GM19099 (cell line): ENCODE measurements at regions not wholly inside any gene's neighbourhood (a gene's known extent, or its start where the extent isn't known, plus 50 kb on each side); places are given as distances from the start of the nearest gene placed in this dataset.

ENCODE experiments used
- POLR2A ChIP-seq: IDR thresholded peaks from 3 replicates; pipeline ENCODE4 v1.6.1; 2011; ENCODE audit warnings: low read depth; ENCODE audit not compliant: insufficient read length; ENCODE audit errors: extremely low read depth

DNA sequence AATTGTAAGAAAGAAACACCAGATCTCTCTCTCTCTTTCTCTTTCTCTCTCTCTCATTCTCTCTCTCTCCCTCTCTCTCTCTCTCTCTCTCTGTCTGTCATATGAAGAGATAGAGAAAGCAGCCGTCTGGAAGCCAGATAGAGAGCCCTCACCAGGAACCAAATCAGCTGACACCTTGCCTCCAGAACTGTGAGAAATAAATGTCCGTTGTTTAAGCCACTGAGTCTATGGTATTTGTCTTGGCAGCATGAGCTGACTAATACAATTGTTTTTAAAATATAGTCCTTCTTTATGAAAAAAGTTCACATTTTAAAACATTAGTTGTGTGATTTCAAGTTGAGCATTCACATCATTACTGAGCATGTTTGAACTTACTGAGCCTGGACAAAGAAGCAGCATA is 275.6 kb downstream of the CETN3 start:
- TF ChIP-seq POLR2A, result no peak

DNA sequence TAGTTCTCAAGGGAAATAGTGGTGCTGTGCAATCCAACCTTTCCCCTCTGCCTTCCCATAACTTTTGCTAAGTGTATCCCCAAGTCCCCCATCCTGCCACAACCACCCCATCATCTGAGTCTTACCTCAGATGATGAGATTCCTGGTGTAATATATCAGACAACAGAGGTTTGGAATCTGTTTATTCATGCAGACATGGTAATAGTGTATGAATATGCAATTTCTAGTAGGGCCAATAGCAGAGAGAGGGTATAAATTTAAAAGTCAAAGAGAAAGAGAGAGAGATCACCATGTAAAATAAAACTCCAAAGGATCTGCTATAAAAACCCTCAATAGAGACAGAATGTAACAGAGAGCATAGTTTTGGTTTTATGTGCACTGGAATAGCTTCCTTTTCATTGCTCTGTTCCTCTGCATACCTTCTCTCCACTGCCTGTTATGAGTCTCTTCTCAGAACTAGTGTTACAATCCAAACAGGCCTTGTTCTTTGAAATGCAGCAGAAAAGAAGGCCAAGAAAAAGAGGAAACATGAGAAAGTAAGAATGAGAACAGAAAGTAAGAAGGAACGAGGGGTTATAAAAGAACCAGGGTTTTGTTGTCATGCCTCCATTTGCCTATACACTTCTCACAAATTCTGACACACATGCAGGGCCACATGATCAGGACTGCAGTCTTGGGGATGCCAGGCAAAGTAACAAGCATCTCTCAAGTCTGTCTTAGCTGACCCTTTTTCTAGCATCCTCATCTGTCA is 278.0 kb downstream of the CETN3 start:
- TF ChIP-seq POLR2A, result no peak

DNA sequence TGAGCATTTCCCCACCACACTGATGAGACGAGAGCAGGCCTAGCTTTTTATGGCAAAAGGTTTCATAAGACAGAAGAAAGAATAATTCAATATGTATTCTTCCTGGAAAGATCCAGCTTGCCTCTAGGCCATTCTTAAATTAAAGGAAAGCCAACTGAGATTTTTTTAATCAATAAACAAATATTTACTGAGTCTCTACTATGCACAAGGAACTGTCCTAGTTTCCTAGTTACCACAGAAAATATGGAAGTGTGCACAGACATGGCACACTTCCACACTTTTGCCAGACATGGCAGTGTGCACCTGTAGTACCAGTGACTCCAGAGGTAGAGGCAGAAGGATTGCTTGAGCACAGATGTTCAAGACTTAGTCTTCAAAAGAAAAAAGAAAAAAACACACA is 281.0 kb downstream of the CETN3 start:
- TF ChIP-seq POLR2A, result no peak

DNA sequence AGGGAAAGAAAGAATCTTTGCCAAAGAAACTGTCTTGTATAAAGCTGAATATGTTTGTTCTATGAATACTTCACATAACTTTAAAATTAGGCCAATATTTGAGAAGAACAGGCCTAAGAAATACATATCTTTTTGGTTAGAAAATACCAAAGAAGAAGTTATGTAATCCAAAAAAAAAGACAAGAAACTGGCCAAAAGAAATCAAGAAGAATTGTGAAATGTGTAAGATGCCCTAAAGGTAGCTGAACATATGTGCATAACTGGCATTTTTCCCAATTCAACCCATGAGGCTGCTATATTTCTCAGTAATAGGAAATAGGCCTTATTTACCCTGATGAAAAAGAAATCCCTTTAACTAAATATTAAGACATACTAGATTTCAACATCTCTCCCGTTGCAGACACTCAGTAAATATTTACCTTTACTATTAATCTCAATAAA is 290.0 kb downstream of the CETN3 start:
- no peak for TF ChIP-seq POLR2A

DNA sequence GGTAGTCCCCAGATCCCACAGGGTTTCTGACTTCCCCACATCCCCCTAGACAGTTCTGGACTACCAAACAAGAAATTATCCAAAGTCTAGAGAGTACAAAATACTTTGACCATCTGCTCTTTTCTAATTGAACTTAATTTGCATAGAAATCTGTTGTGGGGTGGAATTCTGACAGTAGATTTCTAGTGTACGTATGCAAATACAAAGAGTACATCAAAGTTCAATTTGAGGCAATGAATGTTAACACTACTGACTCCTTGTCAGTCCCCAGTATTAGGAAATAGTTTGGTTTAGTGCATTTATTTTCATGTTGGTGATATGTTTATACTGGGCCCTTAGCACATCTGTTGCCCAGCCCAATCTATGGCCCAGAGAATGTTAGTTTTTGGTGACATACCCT is 292.6 kb downstream of the CETN3 start:
- no peak for TF ChIP-seq POLR2A

DNA sequence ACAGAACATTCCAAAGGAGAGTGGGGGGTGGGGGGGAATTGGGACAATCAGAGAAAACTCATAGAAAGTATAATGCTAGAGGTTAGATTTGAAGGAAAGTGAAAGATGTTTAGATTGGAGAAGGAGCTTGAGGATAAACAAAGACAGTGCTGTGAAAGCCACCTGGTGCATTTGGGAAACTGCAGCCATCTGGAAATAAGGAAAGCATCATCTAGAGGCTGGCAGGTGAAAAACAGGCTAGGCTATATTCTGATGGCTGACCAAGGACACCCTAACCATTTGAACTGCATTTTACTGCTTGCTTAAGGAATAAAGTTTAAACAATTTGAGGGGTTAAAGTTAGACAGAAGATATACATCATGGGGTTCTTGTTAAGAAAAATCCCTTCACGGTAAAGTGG is 296.4 kb downstream of the CETN3 start:
- TF ChIP-seq POLR2A, result no peak

DNA sequence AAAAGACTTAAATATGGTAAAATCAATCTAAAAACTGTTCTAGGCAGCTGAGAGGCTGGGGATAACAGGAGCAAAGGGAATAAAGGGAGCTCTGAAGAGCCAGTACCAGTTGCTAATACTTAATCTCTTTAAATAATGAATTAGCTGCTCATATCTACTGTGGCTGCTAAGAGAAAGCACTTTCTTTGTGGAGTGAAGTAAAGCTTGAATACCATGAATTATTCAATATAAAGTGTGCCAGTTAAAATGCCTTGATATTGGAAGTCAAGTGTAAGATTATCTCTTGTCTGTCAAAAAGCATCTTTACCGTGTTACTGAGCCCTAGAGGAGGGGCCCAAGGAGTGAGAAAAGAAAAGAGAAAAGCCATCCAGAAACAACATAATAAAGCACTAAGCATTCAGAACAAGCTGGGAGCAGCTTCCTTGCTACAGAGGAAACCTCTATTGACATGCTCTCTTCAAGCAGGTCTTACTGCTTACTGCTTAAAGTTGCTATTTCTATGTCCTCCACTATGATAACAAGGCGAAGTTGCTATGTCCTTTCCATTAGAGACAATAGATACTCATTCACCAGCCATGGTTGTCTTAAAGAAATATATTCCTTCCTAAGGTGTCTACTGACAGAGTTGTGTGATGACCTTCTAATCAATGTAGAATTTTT is 297.4 kb downstream of the CETN3 start:
- no peak for TF ChIP-seq POLR2A

DNA sequence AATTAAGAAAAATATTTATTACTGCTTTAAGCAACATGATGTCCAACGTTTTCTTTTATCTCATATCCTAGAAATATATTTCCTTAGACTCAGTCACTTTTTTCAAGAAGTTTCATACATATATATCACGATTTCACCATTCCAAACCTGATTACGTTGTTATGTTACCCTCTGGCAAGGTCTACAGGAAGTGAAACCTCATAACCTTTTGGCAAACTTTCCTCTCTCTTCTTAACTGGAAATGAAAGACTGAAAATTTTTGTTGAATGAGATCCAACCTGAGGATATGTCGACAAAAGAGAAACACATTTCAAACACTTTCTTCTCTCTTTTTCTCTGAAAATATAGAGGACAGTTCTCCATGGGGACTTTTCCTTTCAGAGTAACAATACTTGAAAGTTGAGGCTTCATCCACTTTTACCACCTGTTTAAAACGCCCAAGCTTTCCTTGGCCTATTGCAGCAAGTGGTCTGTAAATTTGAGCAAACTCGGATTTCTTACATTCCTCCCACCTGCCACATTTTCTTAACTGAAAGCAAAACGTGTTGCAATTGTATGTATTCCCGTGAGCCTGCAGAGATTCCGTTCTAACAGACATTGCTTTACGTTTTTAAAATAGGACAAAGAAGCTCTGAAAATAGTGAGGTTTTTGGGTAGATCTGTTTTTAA is 298.1 kb downstream of the CETN3 start:
- TF ChIP-seq POLR2A, result no peak

DNA sequence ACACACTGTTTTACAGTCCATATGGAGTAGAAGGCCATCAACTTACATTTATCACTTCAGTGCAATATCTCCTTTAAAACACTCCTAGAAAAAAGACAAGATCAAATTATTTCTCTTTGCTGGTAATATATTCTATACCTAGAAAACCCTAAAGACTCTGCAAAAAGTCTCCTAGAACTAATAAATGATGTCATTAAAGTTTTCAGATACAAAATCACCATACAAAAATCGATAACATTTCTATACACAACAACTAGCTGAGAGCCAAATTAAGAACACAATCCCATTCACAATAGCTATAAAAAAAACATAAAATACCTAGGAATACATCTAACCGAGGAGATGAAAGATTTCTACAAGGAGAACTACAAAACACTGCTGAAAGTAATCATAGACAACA is 300.3 kb downstream of the CETN3 start:
- no peak for TF ChIP-seq POLR2A

DNA sequence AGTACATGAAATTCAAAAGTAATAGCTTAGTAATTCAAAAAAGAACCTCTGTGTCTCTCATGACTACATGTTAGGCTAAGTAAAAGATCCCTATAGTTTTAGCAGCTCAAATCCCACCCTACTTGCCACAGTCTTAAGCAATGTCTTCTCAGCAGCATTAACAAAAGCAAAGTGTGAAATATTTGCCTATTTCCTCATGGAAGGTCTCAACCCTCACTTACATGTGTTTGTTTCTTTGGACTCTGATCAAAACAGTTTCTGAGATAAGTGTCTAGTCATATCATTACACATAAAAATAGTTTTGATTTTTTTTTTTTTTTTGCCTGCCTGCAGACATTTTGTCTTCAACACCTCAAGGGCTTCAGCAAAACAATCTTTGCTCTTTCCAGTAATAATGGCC is 310.5 kb downstream of the CETN3 start:
- no peak for TF ChIP-seq POLR2A

DNA sequence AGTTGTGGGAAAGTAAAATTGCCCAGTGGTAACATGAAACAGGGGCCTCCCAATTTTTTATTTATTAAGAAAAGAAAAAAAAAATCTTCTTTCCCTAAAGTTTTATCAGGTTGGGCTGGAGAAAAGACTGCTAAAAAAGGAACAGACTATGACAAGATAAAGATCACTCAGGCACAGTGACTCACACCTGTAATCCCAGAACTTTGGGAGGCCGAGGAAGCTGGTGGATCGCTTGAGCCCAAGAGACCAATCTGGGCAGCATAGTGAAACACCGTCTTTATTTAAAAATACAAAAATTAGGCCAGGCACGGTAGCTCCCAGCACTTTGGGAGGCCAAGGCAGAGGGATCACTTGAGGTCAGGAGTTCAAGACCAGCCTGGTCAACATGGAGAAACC is 312.5 kb downstream of the CETN3 start:
- TF ChIP-seq POLR2A, result no peak

DNA sequence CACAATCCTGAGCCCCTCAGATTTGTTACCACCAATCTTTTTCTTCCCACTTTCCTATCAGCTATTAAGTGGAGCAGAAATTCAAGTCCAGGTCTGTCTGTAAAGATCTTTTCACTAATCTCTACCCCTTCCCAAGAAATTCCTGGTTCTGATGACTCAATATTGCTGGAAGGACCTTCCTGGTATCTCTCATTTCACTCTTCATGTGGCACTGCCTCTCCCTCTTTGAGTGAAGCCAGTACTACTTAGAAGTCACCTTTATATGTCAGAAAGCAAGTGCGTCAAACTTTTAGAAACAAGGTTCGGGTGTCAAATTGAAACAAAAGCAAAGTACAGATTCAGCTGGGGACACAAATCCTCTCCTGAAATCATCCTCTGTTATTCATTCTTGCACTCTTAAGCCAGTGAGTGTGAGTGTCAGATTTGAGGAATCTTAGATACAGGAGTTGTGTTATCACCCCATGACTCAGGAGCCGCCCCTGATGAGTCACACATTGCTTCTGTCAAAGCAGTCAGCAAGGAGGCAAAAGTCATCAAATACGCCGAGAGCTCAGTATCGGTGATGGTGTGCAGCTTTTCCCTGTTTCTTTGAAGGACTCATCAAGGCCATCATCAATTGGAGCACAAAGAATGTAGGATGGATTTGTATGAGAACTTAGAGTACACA is 313.0 kb downstream of the CETN3 start:
- TF ChIP-seq POLR2A, result no peak

DNA sequence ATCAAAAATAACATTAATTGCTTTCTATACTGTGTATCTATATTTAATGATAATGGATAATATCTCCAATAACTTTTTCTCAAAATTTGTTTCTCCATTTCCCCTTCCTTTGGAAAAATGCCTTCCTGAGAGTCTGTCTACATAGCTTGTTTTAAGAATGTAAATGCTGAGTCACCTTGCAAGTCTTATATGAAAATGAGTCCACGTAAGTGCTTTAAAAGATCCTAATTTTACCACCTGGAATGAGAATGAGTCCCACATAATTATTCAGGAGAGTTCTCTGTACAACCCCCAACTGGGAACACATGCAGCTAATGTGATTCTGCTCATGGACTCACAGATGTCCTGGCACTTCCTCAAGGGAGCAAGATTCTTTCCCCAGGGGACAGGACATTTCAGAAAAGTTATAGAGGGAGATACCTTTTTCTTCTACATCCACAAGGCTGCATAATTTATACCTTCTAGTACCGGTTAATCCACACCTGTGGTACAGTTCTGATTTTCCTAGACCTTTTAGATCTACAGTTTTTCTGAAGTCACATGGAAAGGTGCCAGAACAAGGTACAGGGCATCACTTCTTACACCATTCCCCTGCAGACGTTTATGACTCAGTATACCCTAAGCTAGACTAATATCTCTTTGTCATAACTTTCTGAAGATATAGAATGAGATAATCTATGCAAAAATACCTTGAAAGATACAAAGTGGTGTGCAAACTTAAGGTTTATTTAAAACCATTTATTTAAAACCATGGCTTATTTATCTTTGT is 314.1 kb downstream of the CETN3 start:
- no peak for TF ChIP-seq POLR2A

DNA sequence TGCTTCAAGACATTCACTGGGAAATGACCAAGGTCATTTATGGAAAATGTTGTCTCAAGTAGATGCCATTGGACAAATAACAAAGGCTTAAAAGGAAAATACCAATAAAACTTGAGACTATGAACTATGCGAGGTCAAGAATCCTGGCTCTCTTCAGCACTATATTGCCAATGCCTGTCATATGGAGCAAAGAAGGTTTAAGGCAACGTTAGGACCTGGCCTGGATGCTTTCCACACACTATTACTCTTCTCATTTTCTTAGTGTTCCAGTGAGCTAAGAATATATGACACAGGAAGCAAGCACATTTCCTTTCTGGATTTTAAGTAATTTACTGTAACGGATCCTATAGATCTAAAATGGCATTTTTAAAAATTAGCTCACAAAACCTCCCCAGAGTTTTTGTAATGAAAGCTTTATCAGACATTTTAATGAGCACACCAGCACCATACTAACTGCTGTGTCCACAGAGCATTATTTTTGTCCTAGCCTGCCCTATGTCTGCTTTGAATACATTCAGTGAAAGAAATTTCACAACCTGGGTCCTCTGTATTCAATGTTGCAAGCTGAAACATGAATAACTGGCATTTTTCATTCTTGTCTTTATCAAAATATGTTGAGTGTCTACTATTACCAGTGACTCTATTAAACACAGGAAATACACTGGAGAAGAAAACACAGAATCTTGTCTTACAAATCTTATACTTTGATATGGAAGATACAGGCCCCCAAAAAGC is 315.6 kb downstream of the CETN3 start:
- TF ChIP-seq POLR2A, result no peak

DNA sequence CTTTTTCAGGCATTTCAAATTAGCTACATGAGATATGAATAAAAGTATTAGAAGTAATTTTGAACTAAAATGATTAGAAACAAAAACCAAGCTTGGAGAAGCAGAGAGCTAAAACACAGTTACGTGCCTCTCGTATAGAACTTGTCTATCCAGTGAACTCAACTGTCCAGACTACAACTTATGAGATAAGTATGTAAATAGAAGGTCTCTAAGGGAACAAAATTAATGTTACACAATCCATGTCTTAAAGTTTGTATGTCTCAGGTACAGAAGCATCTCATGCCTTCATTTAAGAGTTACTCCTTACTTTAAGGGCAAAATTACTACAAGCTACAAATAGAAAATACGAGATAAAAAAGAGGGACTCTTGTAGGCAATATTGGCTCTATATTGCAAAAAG is 316.8 kb downstream of the CETN3 start:
- no peak for TF ChIP-seq POLR2A

DNA sequence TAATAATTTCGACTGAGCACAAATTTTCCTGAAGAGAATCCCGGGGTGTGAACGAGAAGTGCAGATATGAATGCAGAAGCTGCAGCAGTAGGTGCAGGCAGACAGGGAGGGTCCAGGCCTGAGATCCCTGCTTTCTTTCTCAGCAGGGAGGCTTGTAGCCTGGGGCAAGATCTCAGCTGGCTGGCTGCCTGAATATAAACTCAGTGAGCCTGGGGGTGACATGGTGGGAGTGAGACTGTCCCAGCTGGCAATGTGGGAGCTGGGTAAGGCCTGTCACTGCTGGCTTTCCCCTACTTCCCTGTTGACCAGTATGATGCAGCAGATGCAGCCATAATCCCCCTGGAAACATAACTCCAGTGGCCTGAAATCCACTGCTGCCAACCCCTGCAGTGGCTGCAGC is 325.2 kb downstream of the CETN3 start:
- TF ChIP-seq POLR2A, result no peak
